LNCaP clone FGC (cell line): ENCODE measurements at regions not wholly inside any gene's neighbourhood (a gene's known extent, or its start where the extent isn't known, plus 50 kb on each side); places are given as distances from the start of the nearest gene placed in this dataset.

ENCODE experiments used
- DNase-seq: peaks from one replicate; pipeline ENCODE4 v3.0.0-alpha.2; 2011; ENCODE audit warnings: low read depth
- H3K4me3 ChIP-seq: 2 replicates; pipeline ENCODE4 v1.5.1; 2011; ENCODE audit warnings: mild to moderate bottlenecking, low read depth, low read length, control low read depth
- TF ChIP-seq, protein P1 (sequence below): IDR thresholded peaks from 2 replicates; pipeline ENCODE4 v1.5.1; 2012; ENCODE audit warnings: mild to moderate bottlenecking; ENCODE audit not compliant: control insufficient read depth, insufficient read depth; ENCODE audit errors: extremely low read depth

DNA sequence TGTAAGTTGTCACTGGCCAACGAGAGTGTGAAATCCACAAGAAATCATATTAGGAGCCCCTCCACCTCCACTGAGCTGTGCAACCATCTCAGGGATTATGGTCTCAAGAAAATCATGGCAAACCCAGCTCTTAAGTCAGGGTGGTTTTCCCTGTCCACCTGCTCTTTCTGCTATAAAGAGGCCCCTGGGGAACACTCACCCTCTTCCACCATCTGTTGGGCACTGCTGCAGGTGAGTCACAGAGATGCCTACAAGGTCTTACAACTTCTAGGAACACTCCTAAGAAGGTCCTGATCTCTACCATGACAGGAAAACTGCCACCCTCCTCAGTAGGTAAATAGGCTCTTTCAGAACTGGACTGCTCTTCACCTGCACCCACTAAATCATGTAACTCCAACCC is 61.8 kb downstream of the DRD1 start:
- TF ChIP-seq, protein P1, sequence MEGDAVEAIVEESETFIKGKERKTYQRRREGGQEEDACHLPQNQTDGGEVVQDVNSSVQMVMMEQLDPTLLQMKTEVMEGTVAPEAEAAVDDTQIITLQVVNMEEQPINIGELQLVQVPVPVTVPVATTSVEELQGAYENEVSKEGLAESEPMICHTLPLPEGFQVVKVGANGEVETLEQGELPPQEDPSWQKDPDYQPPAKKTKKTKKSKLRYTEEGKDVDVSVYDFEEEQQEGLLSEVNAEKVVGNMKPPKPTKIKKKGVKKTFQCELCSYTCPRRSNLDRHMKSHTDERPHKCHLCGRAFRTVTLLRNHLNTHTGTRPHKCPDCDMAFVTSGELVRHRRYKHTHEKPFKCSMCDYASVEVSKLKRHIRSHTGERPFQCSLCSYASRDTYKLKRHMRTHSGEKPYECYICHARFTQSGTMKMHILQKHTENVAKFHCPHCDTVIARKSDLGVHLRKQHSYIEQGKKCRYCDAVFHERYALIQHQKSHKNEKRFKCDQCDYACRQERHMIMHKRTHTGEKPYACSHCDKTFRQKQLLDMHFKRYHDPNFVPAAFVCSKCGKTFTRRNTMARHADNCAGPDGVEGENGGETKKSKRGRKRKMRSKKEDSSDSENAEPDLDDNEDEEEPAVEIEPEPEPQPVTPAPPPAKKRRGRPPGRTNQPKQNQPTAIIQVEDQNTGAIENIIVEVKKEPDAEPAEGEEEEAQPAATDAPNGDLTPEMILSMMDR = no peak
- H3K4me3 ChIP-seq = no peak overlapping the region
- DNase-seq = no peak

- TF ChIP-seq, protein P1 = no peak
- no peak for DNase-seq
- no peak overlapping the region for H3K4me3 ChIP-seq
Observed at GRCh38 chr5:175381130-175381529, 62.9 kb downstream of the DRD1 start.

GRCh38 chr5:175380701-175381100 is 63.3 kb downstream of the DRD1 start:
- TF ChIP-seq, protein P1 = no peak
- H3K4me3 ChIP-seq = no peak overlapping the region

GRCh38 chr5:175379867-175380266 is 64.1 kb downstream of the DRD1 start:
- H3K4me3 ChIP-seq = no peak overlapping the region
- TF ChIP-seq, protein P1 = no peak
- DNase-seq = no peak

More at GRCh38 chr5:175380701-175381100, 63.3 kb downstream of the DRD1 start:
- DNase-seq = no peak

- TF ChIP-seq, protein P1 = no peak
- H3K4me3 ChIP-seq = no peak overlapping the region
- peak; percentile 25 for DNase-seq
Observed at GRCh38 chr5:175378444-175379028, 65.4 kb downstream of the DRD1 start.

DNA sequence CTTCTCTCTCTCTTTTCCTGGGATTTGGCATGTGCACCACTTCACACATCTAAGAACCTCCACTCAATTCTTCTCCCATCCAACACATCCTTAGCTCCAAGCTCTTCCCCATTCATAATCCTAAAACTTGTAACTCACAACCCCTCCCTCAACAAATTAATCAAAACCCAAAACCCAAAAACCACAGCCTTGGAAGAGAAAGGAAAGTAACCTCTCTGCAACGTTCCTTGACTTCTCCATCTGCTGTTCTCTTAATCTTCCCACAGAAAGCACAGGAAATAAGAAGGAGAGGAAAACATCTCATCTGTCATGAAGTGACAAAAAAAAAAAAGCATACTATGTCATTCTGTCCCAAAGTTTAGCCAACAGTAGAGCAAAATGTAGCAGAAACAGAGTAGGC is 66.2 kb downstream of the DRD1 start:
- DNase-seq = no peak
- TF ChIP-seq, protein P1 = no peak
- no peak overlapping the region for H3K4me3 ChIP-seq
